ENCODE measurements at regions not wholly inside any gene's neighbourhood (a gene's known extent, or its start where the extent isn't known, plus 50 kb on each side); places are given as distances from the start of the nearest gene placed in this dataset.

DNA sequence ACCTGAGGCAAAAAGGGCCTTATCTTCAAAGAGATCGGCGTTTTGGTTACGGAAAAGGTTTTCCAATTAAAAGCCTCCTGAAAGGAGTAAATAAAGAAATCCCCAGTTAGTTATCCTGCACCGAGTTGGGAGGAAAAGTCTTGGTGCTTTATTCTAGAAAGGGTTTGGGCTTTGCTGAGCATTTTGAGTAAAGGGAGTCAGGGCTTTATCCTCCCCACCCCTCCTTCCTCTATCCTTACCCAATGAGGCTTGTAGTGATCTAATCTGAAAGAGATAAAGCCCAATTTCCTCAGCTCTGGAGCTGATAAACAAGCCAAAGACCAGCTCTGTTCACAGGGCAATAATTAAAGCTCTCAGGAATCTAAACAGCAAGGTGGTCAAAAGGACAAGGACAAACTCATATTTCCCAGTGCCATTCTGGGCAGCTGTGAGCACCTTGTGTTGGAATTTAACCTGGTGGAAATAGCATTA, 188.9 kb upstream of the TSC22D1 start:
- no peak for TF ChIP-seq EGR1 (IDR thresholded peaks at IDR 0.05; ENCODE audit: low read depth in 2 of 2)
- TF ChIP-seq, protein P1, sequence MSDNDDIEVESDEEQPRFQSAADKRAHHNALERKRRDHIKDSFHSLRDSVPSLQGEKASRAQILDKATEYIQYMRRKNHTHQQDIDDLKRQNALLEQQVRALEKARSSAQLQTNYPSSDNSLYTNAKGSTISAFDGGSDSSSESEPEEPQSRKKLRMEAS (IDR thresholded peaks at IDR 0.05) = no peak
- TF ChIP-seq GABPA (IDR thresholded peaks at IDR 0.05 in 1 of 2, conservative IDR thresholded peaks at IDR 0.05 in 1 of 2) = no peak
- TF ChIP-seq, protein P2, sequence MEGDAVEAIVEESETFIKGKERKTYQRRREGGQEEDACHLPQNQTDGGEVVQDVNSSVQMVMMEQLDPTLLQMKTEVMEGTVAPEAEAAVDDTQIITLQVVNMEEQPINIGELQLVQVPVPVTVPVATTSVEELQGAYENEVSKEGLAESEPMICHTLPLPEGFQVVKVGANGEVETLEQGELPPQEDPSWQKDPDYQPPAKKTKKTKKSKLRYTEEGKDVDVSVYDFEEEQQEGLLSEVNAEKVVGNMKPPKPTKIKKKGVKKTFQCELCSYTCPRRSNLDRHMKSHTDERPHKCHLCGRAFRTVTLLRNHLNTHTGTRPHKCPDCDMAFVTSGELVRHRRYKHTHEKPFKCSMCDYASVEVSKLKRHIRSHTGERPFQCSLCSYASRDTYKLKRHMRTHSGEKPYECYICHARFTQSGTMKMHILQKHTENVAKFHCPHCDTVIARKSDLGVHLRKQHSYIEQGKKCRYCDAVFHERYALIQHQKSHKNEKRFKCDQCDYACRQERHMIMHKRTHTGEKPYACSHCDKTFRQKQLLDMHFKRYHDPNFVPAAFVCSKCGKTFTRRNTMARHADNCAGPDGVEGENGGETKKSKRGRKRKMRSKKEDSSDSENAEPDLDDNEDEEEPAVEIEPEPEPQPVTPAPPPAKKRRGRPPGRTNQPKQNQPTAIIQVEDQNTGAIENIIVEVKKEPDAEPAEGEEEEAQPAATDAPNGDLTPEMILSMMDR (IDR thresholded peaks at IDR 0.05; ENCODE audit: low read depth, low read length, missing input control) = no peak
- TF ChIP-seq, protein P3, sequence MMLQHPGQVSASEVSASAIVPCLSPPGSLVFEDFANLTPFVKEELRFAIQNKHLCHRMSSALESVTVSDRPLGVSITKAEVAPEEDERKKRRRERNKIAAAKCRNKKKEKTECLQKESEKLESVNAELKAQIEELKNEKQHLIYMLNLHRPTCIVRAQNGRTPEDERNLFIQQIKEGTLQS (IDR thresholded peaks at IDR 0.05) = no peak
- TF ChIP-seq, protein P4, sequence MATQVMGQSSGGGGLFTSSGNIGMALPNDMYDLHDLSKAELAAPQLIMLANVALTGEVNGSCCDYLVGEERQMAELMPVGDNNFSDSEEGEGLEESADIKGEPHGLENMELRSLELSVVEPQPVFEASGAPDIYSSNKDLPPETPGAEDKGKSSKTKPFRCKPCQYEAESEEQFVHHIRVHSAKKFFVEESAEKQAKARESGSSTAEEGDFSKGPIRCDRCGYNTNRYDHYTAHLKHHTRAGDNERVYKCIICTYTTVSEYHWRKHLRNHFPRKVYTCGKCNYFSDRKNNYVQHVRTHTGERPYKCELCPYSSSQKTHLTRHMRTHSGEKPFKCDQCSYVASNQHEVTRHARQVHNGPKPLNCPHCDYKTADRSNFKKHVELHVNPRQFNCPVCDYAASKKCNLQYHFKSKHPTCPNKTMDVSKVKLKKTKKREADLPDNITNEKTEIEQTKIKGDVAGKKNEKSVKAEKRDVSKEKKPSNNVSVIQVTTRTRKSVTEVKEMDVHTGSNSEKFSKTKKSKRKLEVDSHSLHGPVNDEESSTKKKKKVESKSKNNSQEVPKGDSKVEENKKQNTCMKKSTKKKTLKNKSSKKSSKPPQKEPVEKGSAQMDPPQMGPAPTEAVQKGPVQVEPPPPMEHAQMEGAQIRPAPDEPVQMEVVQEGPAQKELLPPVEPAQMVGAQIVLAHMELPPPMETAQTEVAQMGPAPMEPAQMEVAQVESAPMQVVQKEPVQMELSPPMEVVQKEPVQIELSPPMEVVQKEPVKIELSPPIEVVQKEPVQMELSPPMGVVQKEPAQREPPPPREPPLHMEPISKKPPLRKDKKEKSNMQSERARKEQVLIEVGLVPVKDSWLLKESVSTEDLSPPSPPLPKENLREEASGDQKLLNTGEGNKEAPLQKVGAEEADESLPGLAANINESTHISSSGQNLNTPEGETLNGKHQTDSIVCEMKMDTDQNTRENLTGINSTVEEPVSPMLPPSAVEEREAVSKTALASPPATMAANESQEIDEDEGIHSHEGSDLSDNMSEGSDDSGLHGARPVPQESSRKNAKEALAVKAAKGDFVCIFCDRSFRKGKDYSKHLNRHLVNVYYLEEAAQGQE (IDR thresholded peaks at IDR 0.05) = no peak
- TF ChIP-seq YY1 (IDR thresholded peaks at IDR 0.05) = no peak
- TF ChIP-seq RAD21 (IDR thresholded peaks at IDR 0.05) = no peak
- no peak for TF ChIP-seq JUND (IDR thresholded peaks at IDR 0.05)
- TF ChIP-seq SP1 (IDR thresholded peaks at IDR 0.05) = no peak

Measured in liver (tissue), 3 donors.